NCI-H774 (cell line): ENCODE measurements at regions not wholly inside any gene's neighbourhood (a gene's known extent, or its start where the extent isn't known, plus 50 kb on each side); places are given as distances from the start of the nearest gene placed in this dataset.

ENCODE experiments used
- DNase-seq: peaks from one replicate; lab custom pipeline; 2025; lab: John Stamatoyannopoulos, UW

DNA sequence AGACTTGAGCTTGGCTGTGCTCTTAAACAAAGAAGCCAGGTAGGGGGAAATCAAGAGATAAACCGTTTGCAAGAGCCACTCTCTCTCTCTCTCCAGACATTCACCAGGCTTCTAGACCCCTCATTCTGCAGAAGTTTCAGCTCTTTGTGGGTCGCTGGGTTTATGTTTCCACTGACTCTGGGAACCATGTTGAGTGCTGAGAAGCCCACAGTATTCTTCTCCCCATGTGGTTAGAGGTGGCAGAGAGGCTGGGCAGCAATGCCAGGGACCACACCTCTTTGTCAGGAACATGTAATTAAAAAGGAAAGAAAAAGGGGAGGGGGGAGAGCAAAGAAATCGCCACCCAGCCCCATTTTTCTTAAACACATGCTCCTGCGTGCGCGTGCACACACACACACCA lies 154.8 kb upstream of the SOX9 start:
- DNase-seq, result no peak

DNA sequence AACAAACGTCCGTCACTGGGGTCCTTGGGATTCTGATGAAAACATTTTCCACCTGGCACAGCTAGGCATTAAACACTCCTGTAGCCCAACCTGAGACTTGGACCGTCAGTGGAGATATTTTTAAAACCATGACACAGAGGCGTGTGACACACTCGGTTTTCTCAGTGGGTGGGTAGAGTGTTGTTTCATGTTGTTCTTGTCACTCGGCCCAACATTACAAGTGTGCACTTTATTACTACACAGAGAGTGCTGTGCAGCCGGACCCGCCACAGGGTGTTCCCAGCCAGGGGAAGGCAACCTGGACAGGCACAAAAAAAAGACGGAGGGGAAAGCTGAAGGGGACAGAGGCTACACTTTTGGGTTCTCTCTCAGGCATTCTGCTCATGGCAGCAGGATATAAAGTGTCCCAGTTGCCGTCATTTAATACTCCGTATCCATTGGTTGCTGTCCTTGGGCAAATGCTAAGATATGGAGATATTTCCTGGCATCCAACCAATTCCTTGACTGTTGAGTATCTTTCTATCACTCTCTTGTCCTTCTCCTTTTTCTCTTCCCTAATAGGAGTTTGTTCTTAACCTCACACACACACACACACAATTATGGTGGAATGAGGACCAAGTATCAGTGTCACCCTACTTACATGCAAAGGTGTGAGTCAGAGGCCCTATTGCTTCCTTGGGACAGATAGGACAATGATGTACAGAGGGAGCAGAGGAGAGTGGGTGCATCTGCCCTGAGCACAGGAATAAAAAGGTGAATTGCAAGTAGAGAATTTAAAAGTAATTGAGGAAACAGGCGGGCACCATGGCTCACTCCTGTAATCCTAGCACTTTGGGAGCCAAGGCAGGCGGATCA lies 154.1 kb upstream of the SOX9 start:
- no peak for DNase-seq

DNA sequence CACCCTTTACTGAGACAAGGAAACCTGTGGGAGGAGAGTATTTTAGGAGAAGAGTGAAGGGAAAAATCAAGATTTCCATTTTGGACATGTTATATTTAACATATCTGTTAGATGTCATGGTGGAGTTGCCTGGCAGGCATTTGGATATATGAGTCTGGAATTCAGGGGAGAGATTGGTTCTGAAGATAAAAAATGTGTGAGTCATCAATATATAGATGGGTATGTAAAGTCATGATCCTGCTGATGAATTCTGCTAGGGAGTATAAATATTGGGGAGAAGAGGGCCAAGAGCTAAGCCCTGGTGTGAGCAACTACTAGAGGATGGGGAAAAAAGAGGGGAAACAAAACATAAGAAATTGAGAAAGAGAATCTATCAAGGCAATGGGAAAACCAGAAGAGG lies 151.3 kb upstream of the SOX9 start:
- DNase-seq, result no peak

DNA sequence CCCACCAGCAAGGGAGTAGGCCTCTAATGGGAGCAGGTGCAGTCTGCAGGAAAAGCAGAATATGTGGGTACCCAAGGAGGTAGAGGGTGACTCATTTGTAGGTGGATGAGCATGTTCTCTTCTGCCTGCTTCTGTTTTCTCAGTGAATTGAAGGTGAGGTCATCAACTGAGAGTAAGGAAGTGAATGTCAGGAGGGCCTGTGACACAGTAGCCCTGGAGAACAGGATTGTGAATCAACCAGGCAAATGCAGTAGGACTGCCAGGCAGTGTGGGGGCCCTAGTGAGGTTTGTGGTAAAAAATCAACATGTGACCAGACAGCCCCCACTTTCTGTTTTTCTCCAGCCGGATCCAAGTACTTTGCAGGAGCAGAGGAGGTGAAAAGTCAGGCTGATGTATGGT lies 150.5 kb upstream of the SOX9 start:
- DNase-seq, result no peak

GRCh38 chr17:71974051-71974450 lies 146.8 kb upstream of the SOX9 start:
- DNase-seq, result no peak

DNA sequence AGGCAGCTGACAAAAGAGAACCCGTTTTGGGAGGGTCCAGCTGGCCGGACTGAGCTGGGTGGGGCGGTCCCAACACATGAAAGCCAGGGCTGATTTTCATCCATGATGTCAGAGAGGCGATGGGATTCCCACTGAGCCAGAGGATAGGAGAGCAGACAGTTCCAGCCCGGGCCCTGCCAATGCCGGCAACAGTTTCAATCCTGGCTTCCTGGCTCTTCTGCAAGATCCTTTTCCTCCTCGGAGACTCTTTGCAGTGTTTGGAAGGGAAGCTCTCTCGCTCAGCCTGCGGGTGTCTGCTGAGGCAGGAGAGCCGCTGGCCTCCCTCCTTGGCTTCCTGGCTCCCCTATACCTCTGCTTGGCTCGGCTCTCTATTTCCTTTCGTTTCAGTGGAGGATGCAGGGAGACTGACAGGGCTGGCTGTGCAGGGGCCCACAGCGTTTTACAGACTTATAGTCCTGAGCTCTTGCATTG lies 145.5 kb upstream of the SOX9 start:
- DNase-seq, result no peak

DNA sequence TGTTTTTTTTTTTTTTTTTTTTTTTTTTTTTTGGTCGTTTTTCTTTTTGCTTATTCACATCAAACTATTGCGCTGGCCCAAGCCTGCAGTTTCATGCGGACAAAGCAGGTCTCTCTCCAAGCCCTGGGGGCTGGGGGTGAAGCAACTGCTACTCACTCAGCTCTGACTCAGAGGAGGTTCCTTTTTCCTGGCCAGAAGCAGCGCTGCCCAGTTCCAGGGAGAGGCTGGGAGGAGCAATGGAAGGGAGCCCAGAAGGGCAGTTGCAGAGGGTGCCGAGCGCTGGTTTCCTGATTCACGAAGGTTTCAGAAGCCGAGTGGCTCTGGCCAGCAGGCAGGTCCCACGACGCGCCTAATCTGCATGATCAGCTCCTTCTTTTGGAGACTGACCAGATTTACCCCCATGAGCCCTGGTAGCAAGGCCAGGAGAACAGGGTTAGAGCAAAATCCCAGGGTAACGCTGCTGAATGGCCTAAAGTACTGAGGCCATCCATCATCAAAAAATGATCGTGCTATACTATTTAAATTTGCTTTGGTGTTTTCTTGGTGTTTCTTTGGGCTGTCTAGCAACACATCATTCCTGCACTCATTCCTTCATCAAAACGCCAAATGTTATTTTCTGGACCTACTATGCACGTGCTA lies 144.7 kb upstream of the SOX9 start:
- no peak for DNase-seq

- DNase-seq, result no peak
Measured at GRCh38 chr17:71978435-71978834, 142.4 kb upstream of the SOX9 start.

GRCh38 chr17:71980171-71980570 lies 140.6 kb upstream of the SOX9 start:
- DNase-seq, result no peak

DNA sequence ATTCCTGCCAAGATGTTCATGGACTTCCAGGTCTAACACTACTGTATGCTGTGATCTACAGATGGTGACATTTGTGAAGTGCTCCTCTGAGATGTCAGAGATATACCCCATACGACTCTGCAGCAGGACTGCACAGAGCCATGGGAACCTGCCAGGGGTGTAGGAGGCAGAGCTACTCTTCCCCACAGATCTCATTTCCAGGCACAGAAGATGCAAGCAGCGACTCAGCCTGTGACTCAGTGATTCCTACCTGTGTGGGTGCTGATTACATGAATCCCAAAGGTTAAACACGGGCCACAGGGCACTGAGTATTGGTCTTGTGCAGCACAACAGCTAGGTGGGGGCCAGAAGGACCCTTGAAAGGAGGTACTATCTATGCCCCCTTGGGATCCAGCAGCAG lies 137.0 kb upstream of the SOX9 start:
- no peak for DNase-seq

GRCh38 chr17:71985111-71986039 lies 135.4 kb upstream of the SOX9 start:
- DNase-seq, result no peak

- DNase-seq, result no peak
Measured at GRCh38 chr17:71986886-71987285, 133.9 kb upstream of the SOX9 start.

GRCh38 chr17:71987634-71988033 lies 133.2 kb upstream of the SOX9 start:
- no peak for DNase-seq

GRCh38 chr17:71989117-71989516 lies 131.7 kb upstream of the SOX9 start:
- DNase-seq, result no peak

- DNase-seq, result no peak
Measured at GRCh38 chr17:71993363-71993762, 127.5 kb upstream of the SOX9 start.

- DNase-seq, result no peak
Measured at GRCh38 chr17:71995590-71995989, 125.2 kb upstream of the SOX9 start.

DNA sequence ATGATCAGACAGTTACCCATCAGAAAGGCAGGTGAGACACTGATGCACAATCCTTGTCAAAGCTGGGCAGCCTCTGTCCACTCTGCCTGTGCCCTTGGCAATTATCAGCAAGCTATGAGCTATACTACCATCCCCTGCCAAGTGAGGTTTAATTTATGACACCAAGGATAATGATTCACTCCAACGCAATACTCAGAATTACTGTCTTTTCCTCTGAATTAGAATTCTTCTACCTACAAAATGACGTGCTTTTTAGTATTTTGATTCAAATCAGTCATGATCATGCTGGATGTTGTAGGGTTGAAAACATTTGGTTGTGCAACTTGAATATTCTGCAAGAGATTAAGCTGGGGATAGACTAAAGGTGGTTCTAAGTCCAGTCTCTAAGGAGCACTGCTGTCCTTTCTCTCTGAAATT lies 116.8 kb upstream of the SOX9 start:
- no peak for DNase-seq

GRCh38 chr17:72004611-72005331 lies 116.0 kb upstream of the SOX9 start:
- DNase-seq, result no peak

DNA sequence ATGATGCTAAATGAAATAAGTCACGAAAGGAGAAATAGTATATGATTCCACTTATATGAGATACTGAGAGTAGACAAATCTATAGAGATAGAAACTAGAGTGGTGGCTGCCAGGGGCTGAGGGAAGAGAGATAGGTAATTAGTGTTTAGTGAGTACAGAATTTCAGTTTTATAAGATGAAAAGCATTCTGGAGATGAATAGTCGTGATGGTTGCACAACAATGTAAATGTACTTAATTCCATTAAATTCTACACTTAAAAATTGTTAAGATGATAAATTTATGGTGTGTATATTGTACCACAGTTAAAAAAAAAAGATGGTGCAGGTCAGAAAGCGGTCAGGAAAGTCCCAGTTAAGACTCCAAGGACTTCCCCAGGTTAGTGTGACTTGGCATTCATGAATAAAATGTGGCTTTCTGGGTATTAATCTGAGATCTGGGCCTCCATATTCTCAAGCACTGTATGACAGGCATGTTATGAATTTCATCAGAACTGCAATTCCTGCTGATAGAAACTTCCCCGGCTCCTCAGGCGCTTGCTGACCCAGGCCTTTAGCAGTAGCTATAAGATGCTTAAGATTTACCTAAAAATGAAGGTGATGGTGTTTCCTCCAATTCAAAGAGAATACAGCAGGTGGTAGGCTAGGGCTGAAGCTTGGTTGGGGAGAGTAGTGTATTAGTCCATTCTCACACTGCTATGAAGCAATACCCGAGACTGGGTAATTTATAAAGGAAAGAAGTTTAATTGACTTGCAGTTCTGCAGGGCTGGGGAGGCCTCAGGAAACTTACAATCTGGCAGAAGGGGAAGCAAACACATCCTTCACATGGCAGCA lies 115.3 kb upstream of the SOX9 start:
- no peak for DNase-seq

DNA sequence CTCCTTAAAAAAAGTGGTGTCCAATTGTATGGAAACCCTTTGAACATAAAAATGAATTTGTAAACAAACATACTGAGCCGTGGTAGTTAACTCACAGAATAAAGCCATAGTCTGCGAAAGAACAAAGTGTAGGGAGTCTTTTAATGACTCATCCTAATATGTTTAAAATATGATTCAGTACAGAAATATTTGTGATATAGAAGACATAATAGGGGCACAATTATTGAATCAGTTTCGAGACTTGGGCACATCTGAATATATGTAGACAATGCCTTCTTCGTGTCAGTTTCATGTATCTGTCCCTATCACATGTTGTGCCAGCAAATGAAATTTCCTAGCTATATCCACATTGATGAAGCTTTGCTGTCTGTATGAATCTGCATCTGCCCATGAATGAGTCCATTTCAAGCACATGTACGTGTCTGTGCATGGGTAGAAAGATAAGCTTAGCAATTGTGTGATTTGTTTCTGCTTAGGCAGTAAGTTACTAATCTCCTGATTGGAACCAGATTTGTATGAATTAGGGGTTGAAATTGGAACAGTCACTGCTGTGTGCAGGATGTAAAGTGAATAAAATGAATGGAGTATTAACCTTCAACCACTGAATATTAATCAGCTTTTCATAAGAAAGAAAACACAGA lies 112.5 kb upstream of the SOX9 start:
- no peak for DNase-seq
